KMS-11 (cell line): ENCODE measurements at regions not wholly inside any gene's neighbourhood (a gene's known extent, or its start where the extent isn't known, plus 50 kb on each side); places are given as distances from the start of the nearest gene placed in this dataset.

Experiments
- H2AFZ ChIP-seq: fragments of 200-600 bp; sonication (generic); 2 replicates; pipeline ENCODE4 v1.6.1; 2016; ENCODE audit warnings: antibody characterized with exemption, mixed run types, low read depth
- H3K27ac ChIP-seq: fragments of 200-600 bp; sonication (generic); 2 replicates; pipeline ENCODE4 v1.6.1; 2016; ENCODE audit warnings: mild to moderate bottlenecking, mixed run types
- H3K27me3 ChIP-seq: fragments of 200-600 bp; sonication (generic); 2 replicates; pipeline ENCODE4 v1.6.1; 2017; ENCODE audit warnings: mild to moderate bottlenecking, low read depth, mixed run types, moderate library complexity; ENCODE audit not compliant: insufficient read depth
- H3K36me3 ChIP-seq: fragments of 200-600 bp; sonication (generic); 2 replicates; pipeline ENCODE4 v1.6.1; 2017; ENCODE audit warnings: mild to moderate bottlenecking, mixed run types; ENCODE audit not compliant: insufficient read depth
- H3K4me1 ChIP-seq: fragments of 200-600 bp; sonication (generic); 2 replicates; pipeline ENCODE4 v1.6.1; 2016; ENCODE audit warnings: mild to moderate bottlenecking, low read depth, mixed run types; ENCODE audit not compliant: poor library complexity, severe bottlenecking
- H3K4me2 ChIP-seq: fragments of 200-600 bp; sonication (generic); 2 replicates; pipeline ENCODE4 v1.7.0; 2016; ENCODE audit warnings: mild to moderate bottlenecking, mixed run types
- H3K4me3 ChIP-seq: fragments of 200-600 bp; sonication (generic); IDR thresholded peaks from 2 replicates; pipeline ENCODE4 v1.6.1; 2017; ENCODE audit warnings: low read depth, low read length, mixed read lengths; ENCODE audit not compliant: insufficient read depth
- H3K79me2 ChIP-seq: fragments of 200-600 bp; sonication (generic); 2 replicates; pipeline ENCODE4 v1.6.1; 2016; ENCODE audit warnings: low read depth, mixed run types; ENCODE audit not compliant: insufficient read depth
- H3K9ac ChIP-seq: fragments of 200-600 bp; sonication (generic); 2 replicates; pipeline ENCODE4 v1.6.1; 2016; ENCODE audit warnings: mild to moderate bottlenecking, mixed run types
- H4K20me1 ChIP-seq: fragments of 200-600 bp; sonication (generic); 2 replicates; pipeline ENCODE4 v1.6.1; 2016; ENCODE audit warnings: mild to moderate bottlenecking, mixed run types; ENCODE audit not compliant: insufficient read depth
- CTCF ChIP-seq: fragments of 200-600 bp; sonication (generic); conservative IDR thresholded peaks from 2 replicates; pipeline ENCODE4 v1.6.1; 2017; ENCODE audit warnings: low read depth, mild to moderate bottlenecking, antibody characterized with exemption, low read length, moderate library complexity, mixed read lengths

- Histone ChIP-seq H3K4me2 (no peak overlapping the region), H3K4me1 (no peaks in the 10 kb centered on the region), H3K4me3 (no peak overlapping the region), H2AFZ (no peak overlapping the region), H3K27ac (no peak overlapping the region), H3K27me3 (no peaks in the 10 kb centered on the region), H3K79me2 (no peaks in the 10 kb centered on the region), H3K9ac (no peak overlapping the region), H4K20me1 (no peaks in the 10 kb centered on the region), H3K36me3 (no peaks in the 10 kb centered on the region)
- TF ChIP-seq CTCF, result no peak
Observed at GRCh38 chr9:118446943-118447639, 742.9 kb downstream of the TLR4 start.

- no peaks in the 10 kb centered on the region for H3K36me3 ChIP-seq
- TF ChIP-seq CTCF, result no peak
- H3K27ac ChIP-seq, result no peak overlapping the region
- H3K9ac ChIP-seq, result no peak overlapping the region
- no peaks in the 10 kb centered on the region for H3K4me1 ChIP-seq
- H3K4me2 ChIP-seq, result no peak overlapping the region
- H4K20me1 ChIP-seq, result no peaks in the 10 kb centered on the region
- H3K27me3 ChIP-seq, result no peaks in the 10 kb centered on the region
- no peaks in the 10 kb centered on the region for H3K79me2 ChIP-seq
- H2AFZ ChIP-seq, result no peak overlapping the region
- H3K4me3 ChIP-seq, result no peak overlapping the region
Observed at GRCh38 chr9:118449554-118449953, 745.4 kb downstream of the TLR4 start.

GRCh38 chr9:118455259-118455658, 751.1 kb downstream of the TLR4 start:
- no peaks in the 10 kb centered on the region for H3K4me1 ChIP-seq
- H4K20me1 ChIP-seq, result no peaks in the 10 kb centered on the region
- H3K27me3 ChIP-seq, result no peaks in the 10 kb centered on the region
- H3K4me2 ChIP-seq, result no peak overlapping the region
- H2AFZ ChIP-seq, result no peak overlapping the region
- no peak overlapping the region for H3K4me3 ChIP-seq
- TF ChIP-seq CTCF, result no peak
- no peak overlapping the region for H3K9ac ChIP-seq
- H3K36me3 ChIP-seq, result no peaks in the 10 kb centered on the region
- H3K79me2 ChIP-seq, result no peaks in the 10 kb centered on the region
- H3K27ac ChIP-seq, result no peak overlapping the region

DNA sequence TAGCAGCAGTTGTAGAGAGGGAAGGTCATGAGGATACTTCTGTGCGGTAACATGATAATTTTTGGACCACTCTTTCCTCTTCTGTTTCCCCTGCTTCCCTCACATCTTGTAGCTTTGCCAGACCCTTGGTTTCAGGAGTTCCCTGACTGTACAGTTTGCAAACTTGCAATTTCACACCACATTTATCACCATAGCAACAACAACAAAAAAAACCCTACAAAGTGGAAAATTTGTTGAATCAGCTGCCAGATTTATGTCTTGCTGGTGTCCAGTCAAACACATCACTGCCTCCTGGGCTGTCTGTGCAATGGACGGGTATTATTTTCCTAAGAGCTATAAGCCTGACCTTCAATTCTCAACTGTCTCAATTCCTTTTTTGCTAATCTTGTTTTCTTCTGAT, 751.6 kb downstream of the TLR4 start:
- Histone ChIP-seq H3K4me1 (no peaks in the 10 kb centered on the region), H3K4me2 (no peak overlapping the region), H4K20me1 (no peaks in the 10 kb centered on the region), H3K27ac (no peak overlapping the region), H2AFZ (no peak overlapping the region), H3K36me3 (no peaks in the 10 kb centered on the region), H3K79me2 (no peaks in the 10 kb centered on the region), H3K9ac (no peak overlapping the region), H3K27me3 (no peaks in the 10 kb centered on the region), H3K4me3 (no peak overlapping the region)
- no peak for TF ChIP-seq CTCF
